ENCODE measurements at regions not wholly inside any gene's neighbourhood (a gene's known extent, or its start where the extent isn't known, plus 50 kb on each side); places are given as distances from the start of the nearest gene placed in this dataset.

- Mint-ChIP-seq H3K27ac (ENCODE audit: unreplicated experiment) (no peak overlapping the region), H3K4me3 (ENCODE audit: unreplicated experiment) (no peak overlapping the region), H3K9me3 (ENCODE audit: low read depth) (peaks cover 22% of the 10 kb centered on the region), H3K27me3 (ENCODE audit: low read depth) (no peaks in the 10 kb centered on the region), H3K36me3 (ENCODE audit: low read depth) (peaks cover 2% of the 10 kb centered on the region), H3K4me1 (ENCODE audit: low read depth) (no peaks in the 10 kb centered on the region)
- DNase-seq (ENCODE audit: low spot score) = no peak
- TF ChIP-seq CTCF (IDR thresholded peaks at IDR 0.05) = no peak
Observed at GRCh38 chr12:73180734-73181133, 908.6 kb downstream of the TRHDE start.

GRCh38 chr12:73181244-73181643, 909.1 kb downstream of the TRHDE start:
- TF ChIP-seq CTCF (IDR thresholded peaks at IDR 0.05) = no peak
- peaks cover 2% of the 10 kb centered on the region for H3K36me3 Mint-ChIP-seq (ENCODE audit: low read depth)
- H3K4me1 Mint-ChIP-seq (ENCODE audit: low read depth) = no peaks in the 10 kb centered on the region
- no peak for DNase-seq (ENCODE audit: low spot score)
- H3K9me3 Mint-ChIP-seq (ENCODE audit: low read depth) = peaks cover 27% of the 10 kb centered on the region
- no peaks in the 10 kb centered on the region for H3K27me3 Mint-ChIP-seq (ENCODE audit: low read depth)
- no peak overlapping the region for H3K27ac Mint-ChIP-seq (ENCODE audit: unreplicated experiment)
- no peak overlapping the region for H3K4me3 Mint-ChIP-seq (ENCODE audit: unreplicated experiment)

- Mint-ChIP-seq H3K36me3 (ENCODE audit: low read depth) (peaks cover 2% of the 10 kb centered on the region), H3K27ac (ENCODE audit: unreplicated experiment) (no peak overlapping the region), H3K4me3 (ENCODE audit: unreplicated experiment) (no peak overlapping the region), H3K9me3 (ENCODE audit: low read depth) (peaks cover 44% of the 10 kb centered on the region), H3K27me3 (ENCODE audit: low read depth) (no peaks in the 10 kb centered on the region), H3K4me1 (ENCODE audit: low read depth) (no peaks in the 10 kb centered on the region)
- no peak for DNase-seq (ENCODE audit: low spot score)
- TF ChIP-seq CTCF (IDR thresholded peaks at IDR 0.05) = no peak
Observed at GRCh38 chr12:73185403-73185802, 913.2 kb downstream of the TRHDE start.

GRCh38 chr12:73186272-73186671, 914.1 kb downstream of the TRHDE start:
- peaks cover 44% of the 10 kb centered on the region for H3K9me3 Mint-ChIP-seq (ENCODE audit: low read depth)
- no peak overlapping the region for H3K4me3 Mint-ChIP-seq (ENCODE audit: unreplicated experiment)
- no peak overlapping the region for H3K27ac Mint-ChIP-seq (ENCODE audit: unreplicated experiment)
- no peak for DNase-seq (ENCODE audit: low spot score)
- H3K27me3 Mint-ChIP-seq (ENCODE audit: low read depth) = no peaks in the 10 kb centered on the region
- TF ChIP-seq CTCF (IDR thresholded peaks at IDR 0.05) = no peak
- peaks cover 2% of the 10 kb centered on the region for H3K36me3 Mint-ChIP-seq (ENCODE audit: low read depth)
- H3K4me1 Mint-ChIP-seq (ENCODE audit: low read depth) = no peaks in the 10 kb centered on the region

- Mint-ChIP-seq H3K4me1 (ENCODE audit: low read depth) (no peaks in the 10 kb centered on the region), H3K27me3 (ENCODE audit: low read depth) (no peaks in the 10 kb centered on the region), H3K27ac (ENCODE audit: unreplicated experiment) (no peak overlapping the region), H3K9me3 (ENCODE audit: low read depth) (peaks cover 44% of the 10 kb centered on the region), H3K4me3 (ENCODE audit: unreplicated experiment) (no peak overlapping the region), H3K36me3 (ENCODE audit: low read depth) (peaks cover 2% of the 10 kb centered on the region)
- no peak for TF ChIP-seq CTCF (IDR thresholded peaks at IDR 0.05)
- DNase-seq (ENCODE audit: low spot score) = no peak
Observed at GRCh38 chr12:73187765-73188164, 915.6 kb downstream of the TRHDE start.

All from chondrocyte (in vitro differentiated cells).